ENCODE measurements at regions not wholly inside any gene's neighbourhood (a gene's known extent, or its start where the extent isn't known, plus 50 kb on each side); places are given as distances from the start of the nearest gene placed in this dataset.

GRCh38 chr13:85638265-85638664 is 161.0 kb downstream of the SLITRK6 start:
- Histone ChIP-seq H3K9me3 (ENCODE audit: low read length) (no peaks in the 10 kb centered on the region), H3K27ac (ENCODE audit: low read depth, low read length, poor library complexity, severe bottlenecking) (no peak overlapping the region), H3K4me3 (ENCODE audit: low read depth, low read length, poor library complexity, severe bottlenecking) (no peak overlapping the region), H3K79me2 (ENCODE audit: insufficient read depth, low read depth, low read length) (no peaks in the 10 kb centered on the region), H3K4me2 (ENCODE audit: low read length) (no peak overlapping the region), H3K4me1 (ENCODE audit: insufficient read depth, low read length, poor library complexity, severe bottlenecking) (no peaks in the 10 kb centered on the region), H3K9me2 (ENCODE audit: insufficient read depth, low read length) (no peaks in the 10 kb centered on the region), H3K36me3 (ENCODE audit: insufficient read depth, low read length) (no peaks in the 10 kb centered on the region), H4K20me1 (ENCODE audit: insufficient read depth, low read length) (no peaks in the 10 kb centered on the region), H2AFZ (ENCODE audit: low read length) (no peak overlapping the region)
- DNase-seq (ENCODE audit: low spot score): no peak
- intact Hi-C loops (cut with micrococcal nuclease; ENCODE audit: unreplicated experiment): no loop called here
- ChIA-PET POLR2A (interaction anchor here (0.7 kb wide), 1 partner anchor 14 kb away, joined by 3 read pairs; no protein-coding TSS in a partner anchor), CTCF (ENCODE audit: unreplicated experiment) (no interaction called here)
- BruUV-seq (replicated peaks): no TSS peak
- TF ChIP-seq EZH2phosphoT487 (IDR thresholded peaks at IDR 0.05; ENCODE audit: borderline replicate concordance, low read depth, low read length) (no peak), CTCF (conservative IDR thresholded peaks at IDR 0.05; ENCODE audit: low read length) (no peak)

- Histone ChIP-seq H2AFZ (ENCODE audit: low read length) (no peak overlapping the region), H4K20me1 (ENCODE audit: insufficient read depth, low read length) (no peaks in the 10 kb centered on the region), H3K4me2 (ENCODE audit: low read length) (no peak overlapping the region), H3K4me3 (ENCODE audit: low read depth, low read length, poor library complexity, severe bottlenecking) (no peak overlapping the region), H3K9me3 (ENCODE audit: low read length) (no peaks in the 10 kb centered on the region), H3K79me2 (ENCODE audit: insufficient read depth, low read depth, low read length) (no peaks in the 10 kb centered on the region), H3K27ac (ENCODE audit: low read depth, low read length, poor library complexity, severe bottlenecking) (no peak overlapping the region), H3K9me2 (ENCODE audit: insufficient read depth, low read length) (no peaks in the 10 kb centered on the region), H3K36me3 (ENCODE audit: insufficient read depth, low read length) (no peaks in the 10 kb centered on the region), H3K4me1 (ENCODE audit: insufficient read depth, low read length, poor library complexity, severe bottlenecking) (no peaks in the 10 kb centered on the region)
- intact Hi-C loops (cut with micrococcal nuclease; ENCODE audit: unreplicated experiment): no loop called here
- TF ChIP-seq CTCF (conservative IDR thresholded peaks at IDR 0.05; ENCODE audit: low read length) (no peak), EZH2phosphoT487 (IDR thresholded peaks at IDR 0.05; ENCODE audit: borderline replicate concordance, low read depth, low read length) (no peak)
- BruUV-seq (replicated peaks): no TSS peak
- ChIA-PET CTCF (ENCODE audit: unreplicated experiment) (no interaction called here), POLR2A (interaction anchor here (0.6 to 1.0 kb wide), 3 partner anchors 13 to 269 kb away, joined by 3 to 4 read pairs (median 3); no protein-coding TSS in a partner anchor)
- DNase-seq (ENCODE audit: low spot score): no peak
Measured at GRCh38 chr13:85632526-85633195, 166.6 kb downstream of the SLITRK6 start.

GRCh38 chr13:85631801-85632200 is 167.4 kb downstream of the SLITRK6 start:
- no peaks in the 10 kb centered on the region for H3K36me3 ChIP-seq (ENCODE audit: insufficient read depth, low read length)
- DNase-seq (ENCODE audit: low spot score): no peak
- no peak overlapping the region for H3K4me2 ChIP-seq (ENCODE audit: low read length)
- POLR2A ChIA-PET: interaction anchor here (0.6 to 0.8 kb wide), 2 partner anchors 20 to 270 kb away, joined by 3 to 4 read pairs; no protein-coding TSS in a partner anchor
- no peak overlapping the region for H3K4me3 ChIP-seq (ENCODE audit: low read depth, low read length, poor library complexity, severe bottlenecking)
- no peaks in the 10 kb centered on the region for H3K9me3 ChIP-seq (ENCODE audit: low read length)
- H3K79me2 ChIP-seq (ENCODE audit: insufficient read depth, low read depth, low read length): no peaks in the 10 kb centered on the region
- H4K20me1 ChIP-seq (ENCODE audit: insufficient read depth, low read length): no peaks in the 10 kb centered on the region
- H3K4me1 ChIP-seq (ENCODE audit: insufficient read depth, low read length, poor library complexity, severe bottlenecking): no peaks in the 10 kb centered on the region
- H2AFZ ChIP-seq (ENCODE audit: low read length): no peak overlapping the region
- no TSS peak for BruUV-seq (replicated peaks)
- H3K27ac ChIP-seq (ENCODE audit: low read depth, low read length, poor library complexity, severe bottlenecking): no peak overlapping the region
- intact Hi-C loops (cut with micrococcal nuclease; ENCODE audit: unreplicated experiment): no loop called here
- CTCF ChIA-PET (ENCODE audit: unreplicated experiment): no interaction called here
- no peak for TF ChIP-seq EZH2phosphoT487 (IDR thresholded peaks at IDR 0.05; ENCODE audit: borderline replicate concordance, low read depth, low read length)
- TF ChIP-seq CTCF (conservative IDR thresholded peaks at IDR 0.05; ENCODE audit: low read length): no peak
- H3K9me2 ChIP-seq (ENCODE audit: insufficient read depth, low read length): no peaks in the 10 kb centered on the region
